Common myeloid progenitor, CD34-positive (primary cell): ENCODE measurements at regions not wholly inside any gene's neighbourhood (a gene's known extent, or its start where the extent isn't known, plus 50 kb on each side); places are given as distances from the start of the nearest gene placed in this dataset.

Source experiments
- CTCF ChIA-PET: fragments of 350-600 bp; sonication (Branson Sonifier 250); formaldehyde crosslinking; loops from one replicate; lab custom pipeline; 2021; ENCODE audit warnings: antibody characterized with exemption; lab: Charles Lee
- POLR2A ChIA-PET: fragments of 350-600 bp; sonication (Branson Sonifier 250); formaldehyde crosslinking; loops from one replicate; lab custom pipeline; 2021; ENCODE audit warnings: antibody characterized with exemption; lab: Charles Lee
- DNase-seq, 3 donors: peaks; one replicate each; pipeline versions ENCODE4 v3.0.0 to v3.0.0-alpha.2; 2013
- H3K27ac ChIP-seq, 2 experiments: 1 replicate in 1 of 2; 2 replicates in 1 of 2; pipeline ENCODE4 v1.7.0; 2013; ENCODE audit warnings: inconsistent platforms in 2 of 2, low read length in 2 of 2, mild to moderate bottlenecking in 2 of 2, low read depth in 1 of 2, moderate library complexity in 1 of 2; ENCODE audit not compliant: severe bottlenecking in 2 of 2, insufficient read depth in 1 of 2, poor library complexity in 1 of 2
- H3K27me3 ChIP-seq, 5 experiments: replicated peaks in 2 of 5; 1 replicate in 3 of 5; 2 replicates in 2 of 5; pipeline versions ENCODE4 v1.6.1 to v1.7.0; 2013; ENCODE audit warnings: low read length in 4 of 5, mild to moderate bottlenecking in 2 of 5, moderate library complexity in 2 of 5, inconsistent platforms in 1 of 5; ENCODE audit not compliant: insufficient read depth in 5 of 5, control insufficient read depth in 4 of 5
- H3K36me3 ChIP-seq, 4 experiments: 1 replicate in 2 of 4; 2 replicates in 2 of 4; pipeline versions ENCODE4 v1.6.1 to v1.7.0; 2013; ENCODE audit warnings: low read length in 3 of 4, control low read depth in 1 of 4, mild to moderate bottlenecking in 1 of 4; ENCODE audit not compliant: control insufficient read depth in 4 of 4, insufficient read depth in 4 of 4
- H3K4me1 ChIP-seq, 4 experiments: 1 replicate in 3 of 4; 2 replicates in 1 of 4; pipeline versions ENCODE4 v1.6.1 to v1.7.1; 2013; ENCODE audit warnings: low read length in 3 of 4, mild to moderate bottlenecking in 3 of 4, control low read depth in 1 of 4, inconsistent platforms in 1 of 4, moderate library complexity in 1 of 4; ENCODE audit not compliant: control insufficient read depth in 4 of 4, insufficient read depth in 4 of 4; ENCODE audit errors: control extremely low read depth in 1 of 4
- H3K4me3 ChIP-seq, 7 experiments: 1 replicate in 4 of 7; 2 replicates in 3 of 7; pipeline versions ENCODE4 v1.5.1 to v1.7.0; 2013; ENCODE audit warnings: mild to moderate bottlenecking in 7 of 7, low read length in 6 of 7, moderate library complexity in 6 of 7, inconsistent platforms in 2 of 7, low read depth in 2 of 7, control low read depth in 1 of 7; ENCODE audit not compliant: insufficient read depth in 4 of 7, control insufficient read depth in 1 of 7; ENCODE audit errors: extremely low read depth in 1 of 7
- H3K9me3 ChIP-seq, 5 experiments: 1 replicate in 4 of 5; 2 replicates in 1 of 5; pipeline versions ENCODE4 v1.6.1 to v1.7.1; 2013; ENCODE audit warnings: low read length in 4 of 5, mild to moderate bottlenecking in 2 of 5, inconsistent platforms in 1 of 5, low read depth in 1 of 5, moderate library complexity in 1 of 5; ENCODE audit not compliant: control insufficient read depth in 4 of 5, insufficient read depth in 2 of 5; ENCODE audit errors: control extremely low read depth in 1 of 5
- WGBS: methylation state at CpG from one replicate; pipeline ENCODE4 v1.1.5; 2013; ENCODE audit not compliant: insufficient coverage; 5-methylcytosine and 5-hydroxymethylcytosine counted together

- Histone ChIP-seq H3K27ac (no peak overlapping the region), H3K36me3 (no peaks in the 10 kb centered on the region), H3K4me1 (no peaks in the 10 kb centered on the region), H3K4me3 (no peak overlapping the region), H3K9me3 (no peaks in the 10 kb centered on the region), H3K27me3 (no peaks in the 10 kb centered on the region)
- DNase-seq, result no peak
- CTCF ChIA-PET, result no interaction called here
- POLR2A ChIA-PET, result no interaction called here
- WGBS, result 80% methylated on average over 1 of the region's 3 CpGs
Measured at GRCh38 chr1:96568639-96569038, 152.9 kb upstream of the PTBP2 start.

DNA sequence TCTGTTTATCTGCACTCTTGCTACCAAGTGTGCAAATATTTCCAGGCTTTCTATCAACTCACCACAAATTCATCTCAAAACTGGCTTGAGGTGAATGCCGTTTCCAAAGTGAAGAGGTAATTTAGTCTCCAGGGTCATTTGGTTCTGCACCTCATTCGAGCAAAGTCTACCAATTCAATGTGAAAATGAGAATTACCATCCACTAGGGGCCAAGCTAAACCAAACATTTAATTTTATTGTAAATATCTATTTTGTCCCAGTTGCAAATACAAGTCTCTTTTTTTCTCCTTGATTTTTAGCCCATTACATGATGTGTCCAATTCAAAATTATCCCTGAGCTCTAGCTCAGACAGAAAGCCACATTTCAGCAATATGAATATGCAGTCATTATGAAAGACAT lies 152.3 kb upstream of the PTBP2 start:
- 94% methylated on average over 2 of the region's 2 CpGs for WGBS

GRCh38 chr1:96579636-96580035 lies 141.9 kb upstream of the PTBP2 start:
- Histone ChIP-seq H3K27me3 (no peaks in the 10 kb centered on the region), H3K4me1 (no peaks in the 10 kb centered on the region), H3K4me3 (no peak overlapping the region), H3K36me3 (no peaks in the 10 kb centered on the region), H3K9me3 (no peaks in the 10 kb centered on the region), H3K27ac (no peak overlapping the region)
- ChIA-PET CTCF (no interaction called here), POLR2A (no interaction called here)
- no peak for DNase-seq

More for the DNA sequence above, 152.3 kb upstream of the PTBP2 start:
- H3K9me3 ChIP-seq, result no peaks in the 10 kb centered on the region
- H3K4me1 ChIP-seq, result no peaks in the 10 kb centered on the region
- CTCF ChIA-PET, result no interaction called here
- no peak for DNase-seq
- POLR2A ChIA-PET, result no interaction called here
- H3K4me3 ChIP-seq, result no peak overlapping the region
- H3K27ac ChIP-seq, result no peak overlapping the region
- no peaks in the 10 kb centered on the region for H3K27me3 ChIP-seq
- no peaks in the 10 kb centered on the region for H3K36me3 ChIP-seq

GRCh38 chr1:96580920-96581319 lies 140.7 kb upstream of the PTBP2 start:
- H3K4me3 ChIP-seq, result no peak overlapping the region
- no peaks in the 10 kb centered on the region for H3K4me1 ChIP-seq
- CTCF ChIA-PET, result no interaction called here
- no peak overlapping the region for H3K27ac ChIP-seq
- H3K27me3 ChIP-seq, result no peaks in the 10 kb centered on the region
- H3K36me3 ChIP-seq, result no peaks in the 10 kb centered on the region
- H3K9me3 ChIP-seq, result no peaks in the 10 kb centered on the region
- no peak for DNase-seq
- 55% methylated on average over 6 of the region's 7 CpGs for whole genome bisulfite sequencing
- POLR2A ChIA-PET, result no interaction called here

DNA sequence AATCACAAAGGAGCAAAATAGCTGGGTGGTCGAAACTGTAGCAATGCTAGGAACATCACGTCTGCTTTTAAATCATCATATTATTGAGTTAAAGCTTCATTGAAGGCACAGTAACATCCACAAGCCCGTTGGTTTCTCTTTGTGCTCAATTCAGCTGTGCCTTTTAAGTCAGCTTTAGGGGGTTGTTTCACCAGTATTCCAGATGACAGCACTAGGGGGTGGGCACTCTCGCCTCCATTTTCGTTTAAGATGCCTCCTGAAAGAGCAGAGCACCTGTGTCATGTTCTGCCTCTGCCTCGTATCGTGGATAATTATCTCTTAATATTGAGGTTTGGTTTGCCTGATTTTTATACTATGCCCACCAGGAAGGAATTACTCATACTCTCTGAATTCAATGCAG lies 139.8 kb upstream of the PTBP2 start:
- ChIA-PET POLR2A (no interaction called here), CTCF (no interaction called here)
- no peaks in the 10 kb centered on the region for H3K27me3 ChIP-seq
- no peaks in the 10 kb centered on the region for H3K4me1 ChIP-seq
- no peaks in the 10 kb centered on the region for H3K36me3 ChIP-seq
- H3K9me3 ChIP-seq, result no peaks in the 10 kb centered on the region
- DNase-seq, result no peak
- WGBS, result 60% methylated on average over 1 of the region's 7 CpGs
- H3K27ac ChIP-seq, result no peak overlapping the region
- H3K4me3 ChIP-seq, result no peak overlapping the region

DNA sequence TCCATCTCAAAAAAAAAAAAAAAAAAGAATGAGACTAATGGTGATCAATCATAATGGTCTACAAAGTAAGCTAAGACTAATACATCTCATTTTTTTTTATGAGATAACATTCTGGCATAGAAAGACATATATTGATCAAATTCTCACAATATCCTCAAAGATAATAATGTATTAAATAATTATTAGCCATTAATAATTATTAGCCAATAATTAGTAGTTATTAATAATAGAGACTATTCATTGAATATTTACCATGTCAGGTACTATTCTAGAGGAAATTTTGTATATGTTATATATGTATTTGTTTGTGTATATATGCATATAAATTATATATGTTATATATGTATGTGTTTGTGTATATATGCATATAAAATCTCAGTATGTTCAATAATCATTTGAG lies 137.7 kb upstream of the PTBP2 start:
- no peaks in the 10 kb centered on the region for H3K27me3 ChIP-seq
- no peak for DNase-seq
- no peaks in the 10 kb centered on the region for H3K9me3 ChIP-seq
- H3K4me3 ChIP-seq, result no peak overlapping the region
- POLR2A ChIA-PET, result no interaction called here
- H3K36me3 ChIP-seq, result no peaks in the 10 kb centered on the region
- CTCF ChIA-PET, result no interaction called here
- no peaks in the 10 kb centered on the region for H3K4me1 ChIP-seq
- H3K27ac ChIP-seq, result no peak overlapping the region

- no peak for DNase-seq
Measured at GRCh38 chr1:96587222-96587621, 134.4 kb upstream of the PTBP2 start.

More at GRCh38 chr1:96587222-96587621, 134.4 kb upstream of the PTBP2 start:
- Histone ChIP-seq H3K27me3 (no peaks in the 10 kb centered on the region), H3K27ac (no peak overlapping the region), H3K9me3 (no peaks in the 10 kb centered on the region), H3K36me3 (no peaks in the 10 kb centered on the region), H3K4me1 (no peaks in the 10 kb centered on the region), H3K4me3 (no peak overlapping the region)
- ChIA-PET CTCF (interaction anchor here (1.4 kb wide), 1 partner anchor 17 kb away, joined by 3 read pairs; no protein-coding TSS in a partner anchor), POLR2A (no interaction called here)
- 100% methylated on average over 1 of the region's 4 CpGs for WGBS
